Peyer's patch (tissue), 4 donors: ENCODE measurements at regions not wholly inside any gene's neighbourhood (a gene's known extent, or its start where the extent isn't known, plus 50 kb on each side); places are given as distances from the start of the nearest gene placed in this dataset.
"Not testable (repeated sequence)": the region's sequence is repeated elsewhere in the genome, so short reads cannot be mapped to it uniquely, and the experiment has no call there.

ENCODE experiments used
- DNase-seq, 3 donors: peaks; one replicate each; pipeline ENCODE4 v3.0.0-alpha.2; 2017 to 2019
- H3K27ac ChIP-seq, 4 donors: fragments of 200-600 bp; sonication (generic); one replicate each; pipeline ENCODE4 v1.5.1; 2016 to 2019
- H3K27me3 ChIP-seq, 2 donors: fragments of 200-600 bp; sonication (generic); one replicate each; pipeline ENCODE4 v1.5.1; 2019
- H3K36me3 ChIP-seq, 3 donors: fragments of 200-600 bp; sonication (generic); one replicate each; pipeline ENCODE4 v1.5.1; 2016 to 2019
- H3K4me1 ChIP-seq, 4 donors: fragments of 200-600 bp; sonication (generic); one replicate each; pipeline ENCODE4 v1.5.1; 2016 to 2019
- H3K4me3 ChIP-seq, 4 donors: fragments of 200-600 bp; sonication (generic); 1 replicate in 3 of 4; 2 replicates in 1 of 4; pipeline ENCODE4 v1.5.1; 2016 to 2019; ENCODE audit warnings: mild to moderate bottlenecking in 1 of 4
- H3K9me3 ChIP-seq, 4 donors: fragments of 200-600 bp; sonication (generic); one replicate each; pipeline ENCODE4 v1.5.1; 2016 to 2019; ENCODE audit warnings: mild to moderate bottlenecking in 1 of 4
- POLR2A ChIP-seq, 2 donors: fragments of 450-650 bp; IDR thresholded peaks; one replicate each; pipeline ENCODE4 v1.5.1; 2017; ENCODE audit warnings: antibody characterized with exemption in 2 of 2, mild to moderate bottlenecking in 2 of 2, moderate library complexity in 2 of 2
- TF ChIP-seq, protein P1 (sequence below), 6 experiments: fragments of 450-650 bp in 4 of 6; fragments of 200-600 bp in 2 of 6; sonication (generic) in 1 of 6; IDR thresholded peaks; one replicate each; pipeline ENCODE4 v1.5.1; 2017 to 2019; ENCODE audit warnings: antibody characterized with exemption in 6 of 6, mild to moderate bottlenecking in 3 of 6, moderate library complexity in 1 of 6

DNA sequence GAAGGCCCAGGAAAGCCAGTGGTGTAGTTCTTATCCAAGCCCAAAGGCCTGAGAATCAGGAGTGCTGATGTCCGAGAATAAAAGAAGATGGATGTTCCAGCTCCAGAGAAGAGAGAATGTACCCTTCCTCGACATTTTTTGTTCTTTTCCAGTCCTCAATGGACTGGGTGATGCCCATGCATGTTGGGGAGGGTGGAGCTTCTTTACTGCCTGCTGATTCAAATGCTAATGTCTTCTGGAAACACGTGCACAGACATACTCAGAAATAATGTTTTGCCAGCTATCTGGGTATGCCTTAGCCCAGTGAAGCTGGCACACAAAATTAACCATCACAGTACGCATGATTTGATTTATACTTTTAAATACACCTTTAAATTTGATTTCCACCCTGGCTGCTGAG is 61.5 kb upstream of the FOXE1 start:
- no peak overlapping the region for H3K4me3 ChIP-seq
- H3K36me3 ChIP-seq = no peaks in the 10 kb centered on the region
- H3K27me3 ChIP-seq = no peaks in the 10 kb centered on the region
- H3K9me3 ChIP-seq = no peaks in the 10 kb centered on the region
- no peak for DNase-seq
- no peak for TF ChIP-seq POLR2A (IDR thresholded peaks at IDR 0.05)
- TF ChIP-seq, protein P1, sequence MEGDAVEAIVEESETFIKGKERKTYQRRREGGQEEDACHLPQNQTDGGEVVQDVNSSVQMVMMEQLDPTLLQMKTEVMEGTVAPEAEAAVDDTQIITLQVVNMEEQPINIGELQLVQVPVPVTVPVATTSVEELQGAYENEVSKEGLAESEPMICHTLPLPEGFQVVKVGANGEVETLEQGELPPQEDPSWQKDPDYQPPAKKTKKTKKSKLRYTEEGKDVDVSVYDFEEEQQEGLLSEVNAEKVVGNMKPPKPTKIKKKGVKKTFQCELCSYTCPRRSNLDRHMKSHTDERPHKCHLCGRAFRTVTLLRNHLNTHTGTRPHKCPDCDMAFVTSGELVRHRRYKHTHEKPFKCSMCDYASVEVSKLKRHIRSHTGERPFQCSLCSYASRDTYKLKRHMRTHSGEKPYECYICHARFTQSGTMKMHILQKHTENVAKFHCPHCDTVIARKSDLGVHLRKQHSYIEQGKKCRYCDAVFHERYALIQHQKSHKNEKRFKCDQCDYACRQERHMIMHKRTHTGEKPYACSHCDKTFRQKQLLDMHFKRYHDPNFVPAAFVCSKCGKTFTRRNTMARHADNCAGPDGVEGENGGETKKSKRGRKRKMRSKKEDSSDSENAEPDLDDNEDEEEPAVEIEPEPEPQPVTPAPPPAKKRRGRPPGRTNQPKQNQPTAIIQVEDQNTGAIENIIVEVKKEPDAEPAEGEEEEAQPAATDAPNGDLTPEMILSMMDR (IDR thresholded peaks at IDR 0.05) = no peak
- H3K4me1 ChIP-seq = no peaks in the 10 kb centered on the region
- H3K27ac ChIP-seq = no peak overlapping the region

DNA sequence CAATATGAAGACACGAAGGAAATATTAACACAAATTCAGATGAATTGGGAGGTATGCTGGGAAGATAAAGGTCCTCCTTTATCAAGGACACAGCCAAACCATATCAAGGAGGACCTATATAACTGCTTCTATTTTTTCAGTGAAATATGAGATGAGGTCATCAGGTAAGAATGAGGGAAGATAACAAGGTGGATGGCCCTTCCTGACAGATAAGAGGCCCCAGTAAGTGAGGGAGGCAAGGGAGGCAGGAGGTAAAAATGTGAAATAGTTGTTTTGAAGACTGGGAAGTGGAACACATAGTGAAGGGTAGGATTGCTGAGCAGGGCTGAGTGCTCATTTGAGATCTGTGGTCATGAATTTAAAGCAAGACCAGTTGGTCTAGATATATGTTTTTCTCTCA is 60.0 kb upstream of the FOXE1 start:
- Histone ChIP-seq H3K4me3 (no peak overlapping the region), H3K9me3 (no peaks in the 10 kb centered on the region), H3K4me1 (no peaks in the 10 kb centered on the region), H3K27me3 (no peaks in the 10 kb centered on the region), H3K27ac (no peak overlapping the region), H3K36me3 (no peaks in the 10 kb centered on the region)
- TF ChIP-seq POLR2A (IDR thresholded peaks at IDR 0.05) = no peak
- TF ChIP-seq, protein P1 (IDR thresholded peaks at IDR 0.05) = no peak
- no peak for DNase-seq

DNA sequence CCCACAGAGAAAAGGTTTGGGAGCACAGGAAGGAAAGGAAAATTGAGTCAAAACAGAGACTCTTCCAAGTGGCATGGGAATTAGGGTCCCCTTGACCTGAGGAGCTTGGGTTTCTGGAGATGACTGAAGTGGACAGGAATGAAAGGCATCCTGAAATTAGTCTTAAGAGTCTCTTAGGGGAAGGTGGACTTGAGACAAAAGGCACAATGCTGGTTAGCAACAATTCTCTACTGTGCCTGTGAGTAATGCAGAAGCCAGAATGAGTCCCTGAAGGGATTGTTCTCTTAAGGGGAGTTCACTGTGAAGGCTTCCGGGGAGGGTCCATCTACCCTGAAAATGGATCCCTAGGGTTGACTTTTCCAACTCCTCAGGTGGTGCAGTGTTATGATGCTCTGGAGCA is 58.4 kb upstream of the FOXE1 start:
- DNase-seq = no peak
- no peaks in the 10 kb centered on the region for H3K9me3 ChIP-seq
- H3K27ac ChIP-seq = no peak overlapping the region
- H3K4me3 ChIP-seq = no peak overlapping the region
- no peaks in the 10 kb centered on the region for H3K4me1 ChIP-seq
- TF ChIP-seq, protein P1 (IDR thresholded peaks at IDR 0.05) = no peak
- no peak for TF ChIP-seq POLR2A (IDR thresholded peaks at IDR 0.05)
- H3K36me3 ChIP-seq = no peaks in the 10 kb centered on the region
- H3K27me3 ChIP-seq = no peaks in the 10 kb centered on the region

DNA sequence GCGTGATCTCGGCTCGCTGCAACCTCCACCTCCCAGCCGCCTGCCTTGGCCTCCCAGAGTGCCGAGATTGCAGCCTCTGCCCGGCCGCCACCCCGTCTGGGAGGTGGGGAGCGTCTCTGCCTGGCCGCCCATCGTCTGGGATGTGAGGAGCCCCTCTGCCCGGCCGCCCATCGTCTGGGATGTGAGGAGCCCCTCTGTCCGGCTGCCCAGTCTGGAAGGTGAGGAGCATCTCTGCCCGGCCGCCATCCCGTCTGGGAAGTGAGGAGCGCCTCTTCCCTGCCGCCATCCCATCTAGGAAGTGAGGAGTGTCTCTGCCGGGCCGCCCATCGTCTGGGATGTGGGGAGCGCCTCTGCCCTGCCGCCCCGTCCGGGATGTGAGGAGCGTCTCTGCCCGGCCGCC is 56.9 kb upstream of the FOXE1 start:
- H3K36me3 ChIP-seq, H3K9me3 ChIP-seq, H3K27ac ChIP-seq, H3K4me3 ChIP-seq, H3K4me1 ChIP-seq, DNase-seq, H3K27me3 ChIP-seq: not testable (repeated sequence)

DNA sequence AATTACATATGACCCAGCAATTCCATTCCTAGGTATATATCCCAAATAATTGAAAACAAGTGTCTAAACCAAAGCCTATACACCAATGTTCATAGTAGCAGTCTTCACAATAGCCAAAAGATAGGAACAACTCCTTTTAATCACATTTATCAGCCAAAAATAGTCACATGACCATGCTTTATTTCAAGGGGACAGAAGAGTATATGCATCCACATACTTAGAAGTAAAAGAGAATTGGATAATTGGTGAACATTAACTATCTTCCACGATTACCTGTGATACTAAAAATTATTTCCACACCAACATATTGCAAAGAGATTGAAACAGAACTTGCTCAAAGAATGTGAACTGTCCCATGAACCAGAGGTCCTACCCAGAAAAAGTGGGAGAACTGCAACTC is 51.8 kb upstream of the FOXE1 start:
- H3K27me3 ChIP-seq = no peaks in the 10 kb centered on the region
- peaks cover 0 to 7% (median 2%) of the 10 kb centered on the region in 4 donors for H3K4me1 ChIP-seq
- H3K36me3 ChIP-seq = no peaks in the 10 kb centered on the region
- TF ChIP-seq POLR2A (IDR thresholded peaks at IDR 0.05) = no peak
- TF ChIP-seq, protein P1 (IDR thresholded peaks at IDR 0.05) = no peak
- no peaks in the 10 kb centered on the region for H3K9me3 ChIP-seq
- no peak for DNase-seq
- H3K4me3 ChIP-seq = no peak overlapping the region
- no peak overlapping the region for H3K27ac ChIP-seq

DNA sequence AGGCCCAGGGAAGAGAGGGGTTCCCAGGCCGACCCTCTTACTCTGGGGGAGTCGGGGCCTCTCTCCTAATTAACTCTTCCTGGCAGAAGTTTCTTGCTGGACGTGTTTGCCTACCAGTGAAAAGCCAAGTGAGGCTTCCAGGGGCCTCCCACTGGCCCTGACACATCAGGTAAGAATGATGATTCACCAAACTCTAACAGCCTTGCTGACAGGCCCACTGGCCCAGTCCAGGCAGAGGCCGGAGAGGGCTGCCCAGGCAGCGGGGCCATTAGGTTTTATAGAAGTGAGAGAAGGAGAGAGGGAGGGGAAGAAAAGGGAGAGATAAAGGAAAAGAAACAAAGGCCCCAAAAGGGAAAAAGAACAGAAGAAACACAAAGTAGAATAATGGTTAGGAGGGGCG is 50.8 kb upstream of the FOXE1 start:
- no peak overlapping the region for H3K27ac ChIP-seq
- TF ChIP-seq POLR2A (IDR thresholded peaks at IDR 0.05) = no peak
- TF ChIP-seq, protein P1 (IDR thresholded peaks at IDR 0.05) = no peak
- no peaks in the 10 kb centered on the region for H3K36me3 ChIP-seq
- no peak overlapping the region for H3K4me3 ChIP-seq
- no peaks in the 10 kb centered on the region for H3K9me3 ChIP-seq
- H3K4me1 ChIP-seq = peaks cover 0 to 7% (median 2%) of the 10 kb centered on the region in 4 donors
- DNase-seq = no peak
- no peaks in the 10 kb centered on the region for H3K27me3 ChIP-seq
